ENCODE measurements at regions not wholly inside any gene's neighbourhood (a gene's known extent, or its start where the extent isn't known, plus 50 kb on each side); places are given as distances from the start of the nearest gene placed in this dataset.

DNA sequence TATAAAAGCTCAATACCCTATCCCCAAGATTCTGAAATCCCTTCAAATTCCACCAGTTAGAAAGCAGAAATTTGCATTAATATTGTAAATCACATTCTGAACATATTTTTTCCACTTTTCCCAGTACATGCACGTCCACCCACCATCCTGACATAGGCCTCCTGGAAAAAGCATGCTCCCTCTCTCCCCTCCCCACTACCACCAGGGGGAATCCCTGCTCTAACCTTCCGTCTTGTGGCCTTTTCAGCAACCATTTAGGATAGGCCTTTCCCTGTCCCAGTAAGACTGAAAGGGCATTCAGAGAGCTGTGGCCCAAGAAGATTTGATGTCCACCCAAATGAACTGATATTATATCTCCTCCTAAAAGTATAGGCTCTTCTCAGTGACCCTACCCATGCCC lies 182.1 kb downstream of the ARRDC4 start:
- TF ChIP-seq, protein P1, sequence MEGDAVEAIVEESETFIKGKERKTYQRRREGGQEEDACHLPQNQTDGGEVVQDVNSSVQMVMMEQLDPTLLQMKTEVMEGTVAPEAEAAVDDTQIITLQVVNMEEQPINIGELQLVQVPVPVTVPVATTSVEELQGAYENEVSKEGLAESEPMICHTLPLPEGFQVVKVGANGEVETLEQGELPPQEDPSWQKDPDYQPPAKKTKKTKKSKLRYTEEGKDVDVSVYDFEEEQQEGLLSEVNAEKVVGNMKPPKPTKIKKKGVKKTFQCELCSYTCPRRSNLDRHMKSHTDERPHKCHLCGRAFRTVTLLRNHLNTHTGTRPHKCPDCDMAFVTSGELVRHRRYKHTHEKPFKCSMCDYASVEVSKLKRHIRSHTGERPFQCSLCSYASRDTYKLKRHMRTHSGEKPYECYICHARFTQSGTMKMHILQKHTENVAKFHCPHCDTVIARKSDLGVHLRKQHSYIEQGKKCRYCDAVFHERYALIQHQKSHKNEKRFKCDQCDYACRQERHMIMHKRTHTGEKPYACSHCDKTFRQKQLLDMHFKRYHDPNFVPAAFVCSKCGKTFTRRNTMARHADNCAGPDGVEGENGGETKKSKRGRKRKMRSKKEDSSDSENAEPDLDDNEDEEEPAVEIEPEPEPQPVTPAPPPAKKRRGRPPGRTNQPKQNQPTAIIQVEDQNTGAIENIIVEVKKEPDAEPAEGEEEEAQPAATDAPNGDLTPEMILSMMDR (IDR thresholded peaks at IDR 0.05; ENCODE audit: control insufficient read depth, extremely low read depth, insufficient read depth): no peak
- no peak for DNase-seq (ENCODE audit: low read depth)
- no peak overlapping the region for H3K4me3 ChIP-seq (ENCODE audit: low read depth, low read length)

DNA sequence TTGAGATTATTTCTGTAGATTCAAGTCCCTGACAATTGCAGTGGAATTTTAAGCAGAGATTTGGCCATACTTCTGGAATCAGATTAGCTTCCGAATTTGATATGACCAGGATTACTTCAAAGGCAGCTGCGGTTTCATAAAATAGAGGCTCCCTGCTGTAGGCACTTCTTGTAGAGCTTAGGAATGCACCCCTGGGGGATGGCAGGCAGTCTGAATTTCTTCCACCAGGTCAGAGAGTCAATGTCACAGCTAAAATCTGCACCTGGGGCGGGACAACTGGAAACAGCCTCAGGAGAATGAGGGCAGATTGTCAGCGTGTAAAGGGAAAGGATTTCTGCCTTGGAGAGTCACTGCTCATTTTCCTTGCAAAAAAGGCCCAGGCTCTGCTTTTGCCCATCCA lies 182.6 kb downstream of the ARRDC4 start:
- TF ChIP-seq, protein P1 (IDR thresholded peaks at IDR 0.05; ENCODE audit: control insufficient read depth, extremely low read depth, insufficient read depth): no peak
- DNase-seq (ENCODE audit: low read depth): no peak
- H3K4me3 ChIP-seq (ENCODE audit: low read depth, low read length): no peak overlapping the region

DNA sequence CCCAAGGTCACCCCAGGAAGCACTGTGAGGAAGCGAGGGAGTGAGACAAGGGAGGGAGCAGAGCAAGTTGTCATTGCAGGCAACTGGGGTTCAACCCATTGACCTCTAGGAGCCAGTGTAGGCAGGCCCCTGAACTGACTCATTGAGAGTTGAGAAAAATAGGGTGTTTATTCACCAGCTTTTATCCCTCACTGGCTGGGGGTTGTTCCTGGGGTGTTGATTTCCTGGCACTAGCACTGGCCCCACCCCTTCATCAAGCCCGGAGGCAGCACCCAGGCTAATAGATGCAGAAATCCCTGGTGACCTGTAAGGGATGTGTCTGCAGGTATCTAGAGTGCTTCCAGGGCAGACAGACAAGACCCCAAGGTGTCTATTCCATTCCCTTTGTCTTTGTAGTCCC lies 183.9 kb downstream of the ARRDC4 start:
- no peak for DNase-seq (ENCODE audit: low read depth)
- no peak overlapping the region for H3K4me3 ChIP-seq (ENCODE audit: low read depth, low read length)
- TF ChIP-seq, protein P1 (IDR thresholded peaks at IDR 0.05; ENCODE audit: control insufficient read depth, extremely low read depth, insufficient read depth): no peak

DNA sequence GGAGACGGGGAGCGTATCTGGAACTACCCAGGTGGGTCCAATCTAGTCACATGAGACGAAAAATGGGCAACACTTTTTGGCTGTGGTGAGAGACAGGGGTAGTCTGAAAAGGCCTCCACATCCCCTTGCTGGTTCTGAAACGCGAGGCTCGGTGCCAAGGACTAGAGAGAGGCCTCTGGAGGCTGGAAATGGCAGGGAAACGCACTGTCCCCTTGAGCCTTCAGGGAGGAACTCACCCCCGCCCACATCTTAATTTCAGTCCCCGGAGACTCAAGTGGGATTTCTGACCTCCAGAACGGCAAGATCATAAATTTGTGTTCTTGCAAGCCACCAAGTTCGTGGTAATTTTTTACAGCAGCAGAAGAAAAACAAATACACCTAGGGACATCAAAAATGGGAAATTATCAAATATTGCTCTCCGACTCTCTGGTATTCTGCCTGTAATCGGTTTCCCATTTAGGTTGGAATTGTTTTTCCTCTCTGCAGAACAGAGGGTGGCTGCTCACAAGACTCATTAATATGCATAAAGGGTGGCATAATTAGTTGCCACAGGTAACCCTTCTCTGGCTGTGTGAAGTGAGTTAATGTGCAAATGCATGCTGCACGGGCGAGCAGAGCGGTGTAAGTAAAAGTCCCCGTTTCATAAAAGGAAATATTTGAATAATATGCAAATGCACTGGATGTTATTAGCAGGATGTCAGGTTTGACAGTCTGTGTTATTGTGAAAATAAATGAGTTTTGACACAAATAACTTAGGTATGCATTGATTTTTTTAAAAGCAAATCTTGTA lies 185.7 kb downstream of the ARRDC4 start:
- TF ChIP-seq, protein P1 (IDR thresholded peaks at IDR 0.05; ENCODE audit: control insufficient read depth, extremely low read depth, insufficient read depth): no peak
- no peak for DNase-seq (ENCODE audit: low read depth)
- H3K4me3 ChIP-seq (ENCODE audit: low read depth, low read length): no peak overlapping the region

DNA sequence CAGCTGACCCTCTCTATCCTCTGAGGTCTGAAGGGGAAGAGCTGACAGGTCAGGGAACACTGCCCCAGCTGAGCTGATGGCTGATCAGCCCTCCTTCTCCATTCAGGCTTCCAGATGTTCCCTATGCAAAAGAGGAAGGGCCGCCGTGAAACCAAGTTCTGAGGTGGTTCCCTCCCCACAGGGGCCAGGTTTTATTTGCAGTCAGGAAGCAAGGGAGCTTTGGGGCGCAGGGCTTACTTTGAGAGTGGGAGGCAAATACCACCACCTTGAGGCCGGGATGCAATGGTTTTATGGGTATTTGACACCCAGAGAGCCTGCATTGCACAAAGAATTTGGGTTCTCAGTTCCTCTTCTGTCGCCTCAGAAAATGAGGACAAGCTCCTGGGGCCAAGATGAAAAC lies 186.9 kb downstream of the ARRDC4 start:
- no peak for DNase-seq (ENCODE audit: low read depth)
- TF ChIP-seq, protein P1 (IDR thresholded peaks at IDR 0.05; ENCODE audit: control insufficient read depth, extremely low read depth, insufficient read depth): no peak
- H3K4me3 ChIP-seq (ENCODE audit: low read depth, low read length): no peak overlapping the region

DNA sequence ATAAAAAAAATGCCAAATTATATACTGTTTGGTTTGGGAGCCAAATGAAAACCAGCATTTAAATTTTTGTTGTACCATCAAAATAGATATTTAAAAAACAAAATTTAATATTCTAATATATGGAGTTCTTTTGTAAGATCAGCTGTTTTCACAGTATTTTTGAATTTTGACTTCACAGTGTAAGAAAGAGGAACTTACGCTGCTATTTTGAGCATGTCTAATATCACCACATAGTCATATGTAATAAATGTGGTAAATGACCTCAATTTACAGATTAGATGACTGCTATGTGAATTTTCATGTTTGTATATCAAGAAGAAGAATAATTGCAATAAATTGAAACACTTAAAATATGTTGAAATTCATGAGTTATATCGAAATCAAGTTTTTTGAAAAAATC lies 189.6 kb downstream of the ARRDC4 start:
- TF ChIP-seq, protein P1 (IDR thresholded peaks at IDR 0.05; ENCODE audit: control insufficient read depth, extremely low read depth, insufficient read depth): no peak
- no peak overlapping the region for H3K4me3 ChIP-seq (ENCODE audit: low read depth, low read length)
- DNase-seq (ENCODE audit: low read depth): no peak

DNA sequence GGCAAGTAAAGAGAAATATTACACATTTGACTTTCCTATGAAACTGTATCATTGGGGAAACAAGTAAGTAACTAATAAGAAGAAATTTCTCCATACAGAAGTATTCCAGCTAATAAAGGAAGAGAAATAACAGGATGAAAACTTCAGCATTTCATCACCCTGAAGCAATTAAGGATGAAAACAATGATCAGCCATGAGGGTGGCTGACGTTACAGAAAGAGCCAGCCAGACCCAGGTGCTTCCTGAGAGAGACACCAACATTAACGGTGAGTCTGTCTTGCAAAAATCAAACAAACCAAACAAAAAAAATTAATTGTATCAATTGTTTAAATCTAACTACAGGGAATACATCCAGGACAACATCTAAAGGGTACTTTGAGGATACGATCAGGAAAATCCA lies 190.0 kb downstream of the ARRDC4 start:
- no peak overlapping the region for H3K4me3 ChIP-seq (ENCODE audit: low read depth, low read length)
- DNase-seq (ENCODE audit: low read depth): no peak
- TF ChIP-seq, protein P1 (IDR thresholded peaks at IDR 0.05; ENCODE audit: control insufficient read depth, extremely low read depth, insufficient read depth): no peak

Data from LNCaP clone FGC (cell line).